H9 (cell line): ENCODE measurements at regions not wholly inside any gene's neighbourhood (a gene's known extent, or its start where the extent isn't known, plus 50 kb on each side); places are given as distances from the start of the nearest gene placed in this dataset.

ENCODE experiments used
- DNase-seq: peaks from one replicate; pipeline ENCODE4 v3.0.0-alpha.2; 2017
- H2AFZ ChIP-seq: one replicate; pipeline ENCODE4 v1.6.1; 2013; ENCODE audit warnings: mild to moderate bottlenecking, low read length, control low read depth, moderate library complexity
- H2AK5ac ChIP-seq: 2 replicates; pipeline ENCODE4 v1.6.1; 2013; ENCODE audit warnings: low read length, control low read depth, mixed read lengths; ENCODE audit not compliant: insufficient read length
- H2BK120ac ChIP-seq: one replicate; pipeline ENCODE4 v1.6.1; 2013; ENCODE audit warnings: low read depth, mild to moderate bottlenecking, low read length, control low read depth, inconsistent platforms; ENCODE audit not compliant: poor library complexity, severe bottlenecking
- H2BK12ac ChIP-seq: 2 replicates; pipeline ENCODE4 v1.6.1; 2013; ENCODE audit warnings: low read length, control low read depth, mixed read lengths, low read depth; ENCODE audit not compliant: insufficient read length
- H2BK15ac ChIP-seq: 2 replicates; pipeline ENCODE4 v1.6.1; 2013; ENCODE audit warnings: low read depth, low read length, control low read depth
- H2BK20ac ChIP-seq: one replicate; pipeline ENCODE4 v1.6.1; 2013; ENCODE audit warnings: low read depth, mild to moderate bottlenecking, low read length, control low read depth, inconsistent platforms; ENCODE audit not compliant: poor library complexity, severe bottlenecking
- H2BK5ac ChIP-seq: 2 replicates; pipeline ENCODE4 v1.6.1; 2013; ENCODE audit warnings: low read length, control low read depth, mixed read lengths; ENCODE audit not compliant: insufficient read length
- H3K14ac ChIP-seq: 2 replicates; pipeline ENCODE4 v1.6.1; 2013; ENCODE audit warnings: low read length, control low read depth; ENCODE audit not compliant: insufficient read depth
- H3K18ac ChIP-seq: 2 replicates; pipeline ENCODE4 v1.6.1; 2013; ENCODE audit warnings: low read depth, mild to moderate bottlenecking, mixed read lengths, low read length, control low read depth; ENCODE audit not compliant: insufficient read length
- H3K23ac ChIP-seq: 2 replicates; pipeline ENCODE4 v1.6.1; 2013; ENCODE audit warnings: low read length, control low read depth, mixed read lengths, low read depth; ENCODE audit not compliant: insufficient read length
- H3K23me2 ChIP-seq: 2 replicates; pipeline ENCODE4 v1.6.1; 2013; ENCODE audit warnings: low read depth, mild to moderate bottlenecking, mixed read lengths, low read length, control low read depth; ENCODE audit not compliant: insufficient read length, poor library complexity, severe bottlenecking
- H3K27ac ChIP-seq: 2 replicates; pipeline ENCODE4 v1.5.1; 2013; ENCODE audit warnings: low read length, control low read depth, mixed read lengths, low read depth; ENCODE audit not compliant: insufficient read length
- H3K27me3 ChIP-seq: 2 replicates; pipeline ENCODE4 v1.6.1; 2013; ENCODE audit warnings: low read length, control low read depth, inconsistent platforms; ENCODE audit not compliant: insufficient read depth
- H3K4ac ChIP-seq: 2 replicates; pipeline ENCODE4 v1.6.1; 2013; ENCODE audit warnings: low read depth, mild to moderate bottlenecking, control low read depth, inconsistent platforms, low read length, moderate library complexity
- H3K4me1 ChIP-seq: 2 replicates; pipeline ENCODE4 v1.6.1; 2013; ENCODE audit warnings: low read length, control low read depth, inconsistent platforms; ENCODE audit not compliant: insufficient read depth
- H3K4me2 ChIP-seq: 2 replicates; pipeline ENCODE4 v1.6.1; 2013; ENCODE audit warnings: low read length, control low read depth, mixed read lengths; ENCODE audit not compliant: insufficient read length, insufficient read depth
- H3K56ac ChIP-seq: 2 replicates; pipeline ENCODE4 v1.6.1; 2013; ENCODE audit warnings: low read depth, mild to moderate bottlenecking, mixed read lengths, low read length, control low read depth; ENCODE audit not compliant: insufficient read length
- H3K79me1 ChIP-seq: 2 replicates; pipeline ENCODE4 v1.6.1; 2013; ENCODE audit warnings: low read depth, mild to moderate bottlenecking, moderate library complexity, low read length, control low read depth, inconsistent platforms; ENCODE audit not compliant: insufficient read depth, poor library complexity, severe bottlenecking
- H3K79me2 ChIP-seq: 2 replicates; pipeline ENCODE4 v1.6.1; 2013; ENCODE audit warnings: low read length, control low read depth, inconsistent platforms; ENCODE audit not compliant: insufficient read depth
- H3K9ac ChIP-seq: 2 replicates; pipeline ENCODE4 v1.6.1; 2013; ENCODE audit warnings: low read length, control low read depth, mixed read lengths; ENCODE audit not compliant: insufficient read length; ENCODE audit errors: extremely low read depth
- H3K9me3 ChIP-seq: one replicate; pipeline ENCODE4 v1.6.1; 2013; ENCODE audit warnings: low read depth, low read length, inconsistent platforms; ENCODE audit not compliant: control insufficient read depth
- H3T11ph ChIP-seq: one replicate; pipeline ENCODE4 v1.6.1; 2013; ENCODE audit warnings: mild to moderate bottlenecking, low read length, control low read depth, inconsistent platforms
- H4K20me1 ChIP-seq: one replicate; pipeline ENCODE4 v1.6.1; 2013; ENCODE audit not compliant: control insufficient read depth, insufficient read length, insufficient read depth
- H4K5ac ChIP-seq: 2 replicates; pipeline ENCODE4 v1.6.1; 2013; ENCODE audit warnings: low read depth, mild to moderate bottlenecking, mixed read lengths, low read length, control low read depth; ENCODE audit not compliant: insufficient read length
- H4K8ac ChIP-seq: replicated peaks from 2 replicates; pipeline ENCODE4 v1.6.1; 2013; ENCODE audit warnings: low read length, control low read depth, mixed read lengths, low read depth; ENCODE audit not compliant: insufficient read length
- H4K91ac ChIP-seq: 2 replicates; pipeline ENCODE4 v1.6.1; 2013; ENCODE audit warnings: low read depth, mild to moderate bottlenecking, moderate library complexity, mixed read lengths, low read length, control low read depth; ENCODE audit not compliant: insufficient read length
- H3K27ac Mint-ChIP-seq, 3 experiments: 2 replicates in 2 of 3; 3 replicates in 1 of 3; pipeline ENCODE4 v1.8.0; 2020 to 2021; ENCODE audit warnings: mixed read lengths in 3 of 3, mild to moderate bottlenecking in 1 of 3, moderate library complexity in 1 of 3
- H3K27me3 Mint-ChIP-seq: 2 replicates; pipeline ENCODE4 v1.8.0; 2021; ENCODE audit warnings: low read depth, mild to moderate bottlenecking, moderate library complexity, mixed read lengths
- H3K36me3 Mint-ChIP-seq, 3 experiments: 2 replicates in 2 of 3; 3 replicates in 1 of 3; pipeline ENCODE4 v1.8.0; 2020 to 2021; ENCODE audit warnings: low read depth in 3 of 3, mixed read lengths in 3 of 3; ENCODE audit not compliant: insufficient read depth in 1 of 3
- H3K4me1 Mint-ChIP-seq, 2 experiments: 2 replicates each; pipeline ENCODE4 v1.8.0; 2020; ENCODE audit warnings: mixed read lengths in 2 of 2
- H3K4me3 Mint-ChIP-seq, 2 experiments: 2 replicates in 1 of 2; 3 replicates in 1 of 2; pipeline ENCODE4 v1.8.0; 2020 to 2021; ENCODE audit warnings: mild to moderate bottlenecking in 2 of 2, mixed read lengths in 2 of 2, moderate library complexity in 1 of 2
- H3K9me3 Mint-ChIP-seq, 2 experiments: 2 replicates in 1 of 2; 3 replicates in 1 of 2; pipeline ENCODE4 v1.8.0; 2020; ENCODE audit warnings: mild to moderate bottlenecking in 2 of 2, mixed read lengths in 2 of 2, moderate library complexity in 1 of 2
- WGBS: extraction: QIAGEN DNeasy Blood & Tissue Kit; methylation state at CpG from one replicate; pipeline ENCODE4 v1.1.7; 2013; ENCODE audit warnings: missing lambda C conversion rate, low lambda C conversion rate, mixed read lengths; ENCODE audit not compliant: insufficient read length; ENCODE audit errors: extremely low coverage; 5-methylcytosine and 5-hydroxymethylcytosine counted together
- TF ChIP-seq, protein P1 (sequence below): fragments of 200-600 bp; sonication (generic); conservative IDR thresholded peaks from 3 replicates; pipeline ENCODE4 v1.8.0; 2021; ENCODE audit warnings: antibody characterized with exemption, mild to moderate bottlenecking

DNA sequence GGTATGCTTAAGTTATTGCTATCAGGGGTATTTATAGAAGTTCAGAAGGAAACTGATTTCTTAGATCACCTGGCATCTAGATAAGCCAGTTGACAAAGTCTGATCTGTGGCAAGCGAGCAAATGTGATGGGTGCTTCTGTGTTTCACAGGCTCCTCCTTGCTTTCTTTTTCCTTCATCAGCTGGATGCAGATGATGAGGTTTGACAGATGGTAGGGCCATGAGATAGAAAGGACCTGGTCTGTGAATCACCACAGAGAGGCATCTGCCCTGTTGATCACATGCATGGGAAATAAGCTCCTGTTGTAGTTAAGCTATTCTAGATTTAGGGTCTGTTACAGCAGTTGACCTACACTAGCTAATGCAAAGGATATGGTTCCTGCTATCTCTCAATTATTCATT lies 372.0 kb downstream of the NEK10 start:
- Histone ChIP-seq H2BK5ac (no peak overlapping the region), H3K4me1 (no peaks in the 10 kb centered on the region; the same call in 1 of the 2 replicates), H4K20me1 (no peaks in the 10 kb centered on the region), H3K23me2 (no peaks in the 10 kb centered on the region), H3T11ph (no peak overlapping the region), H3K4ac (no peak overlapping the region), H2BK15ac (no peak overlapping the region), H4K5ac (no peak overlapping the region), H3K23ac (no peak overlapping the region), H3K9ac (no peak overlapping the region), H3K79me2 (no peaks in the 10 kb centered on the region), H3K56ac (no peak overlapping the region), H3K14ac (no peak overlapping the region), H2BK12ac (no peak overlapping the region), H2AFZ (no peak overlapping the region), H3K27me3 (no peaks in the 10 kb centered on the region), H2BK120ac (no peak overlapping the region), H2AK5ac (no peak overlapping the region), H3K9me3 (no peaks in the 10 kb centered on the region), H3K27ac (no peak overlapping the region), H3K18ac (no peak overlapping the region), H4K91ac (no peak overlapping the region), H3K4me2 (no peak overlapping the region), H2BK20ac (no peak overlapping the region), H3K79me1 (no peaks in the 10 kb centered on the region), H4K8ac (no peak overlapping the region)
- Mint-ChIP-seq H3K36me3 (peaks cover 0 to 7% (median 0%) of the 10 kb centered on the region in 3 experiments; a peak in 2 of 7 replicates), H3K4me3 (no peak overlapping the region), H3K9me3 (peaks cover 11 to 15% of the 10 kb centered on the region in 2 experiments; a peak in 4 of 5 replicates), H3K27ac (no peak overlapping the region), H3K4me1 (peaks cover 4 to 10% of the 10 kb centered on the region in 2 experiments; a peak in 3 of 4 replicates), H3K27me3 (no peaks in the 10 kb centered on the region)
- DNase-seq: no peak
- TF ChIP-seq, protein P1, sequence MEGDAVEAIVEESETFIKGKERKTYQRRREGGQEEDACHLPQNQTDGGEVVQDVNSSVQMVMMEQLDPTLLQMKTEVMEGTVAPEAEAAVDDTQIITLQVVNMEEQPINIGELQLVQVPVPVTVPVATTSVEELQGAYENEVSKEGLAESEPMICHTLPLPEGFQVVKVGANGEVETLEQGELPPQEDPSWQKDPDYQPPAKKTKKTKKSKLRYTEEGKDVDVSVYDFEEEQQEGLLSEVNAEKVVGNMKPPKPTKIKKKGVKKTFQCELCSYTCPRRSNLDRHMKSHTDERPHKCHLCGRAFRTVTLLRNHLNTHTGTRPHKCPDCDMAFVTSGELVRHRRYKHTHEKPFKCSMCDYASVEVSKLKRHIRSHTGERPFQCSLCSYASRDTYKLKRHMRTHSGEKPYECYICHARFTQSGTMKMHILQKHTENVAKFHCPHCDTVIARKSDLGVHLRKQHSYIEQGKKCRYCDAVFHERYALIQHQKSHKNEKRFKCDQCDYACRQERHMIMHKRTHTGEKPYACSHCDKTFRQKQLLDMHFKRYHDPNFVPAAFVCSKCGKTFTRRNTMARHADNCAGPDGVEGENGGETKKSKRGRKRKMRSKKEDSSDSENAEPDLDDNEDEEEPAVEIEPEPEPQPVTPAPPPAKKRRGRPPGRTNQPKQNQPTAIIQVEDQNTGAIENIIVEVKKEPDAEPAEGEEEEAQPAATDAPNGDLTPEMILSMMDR: no peak
- WGBS: no CpG with 5 or more reads among the region's 1 CpG
